Kidney (tissue), 13 donors: ENCODE measurements at regions not wholly inside any gene's neighbourhood (a gene's known extent, or its start where the extent isn't known, plus 50 kb on each side); places are given as distances from the start of the nearest gene placed in this dataset.
"Not testable (repeated sequence)": the region's sequence is repeated elsewhere in the genome, so short reads cannot be mapped to it uniquely, and the experiment has no call there.

Source experiments
- DNase-seq, 5 donors: peaks; one replicate each; pipeline ENCODE4 v3.0.0-alpha.2; 2013 to 2020
- FAIRE-seq: peaks from 2 replicates; lab custom pipeline; 2012; peaks lifted over from hg19 to GRCh38; lab: Jason Lieb, UNC
- H3K27ac ChIP-seq, 2 donors: one replicate each; pipeline ENCODE4 v1.7.0; 2013; ENCODE audit warnings: low read depth in 2 of 2, low read length in 2 of 2, inconsistent platforms in 1 of 2
- H3K27me3 ChIP-seq: one replicate; pipeline ENCODE4 v1.7.1; 2013; ENCODE audit warnings: low read length, inconsistent platforms; ENCODE audit not compliant: control insufficient read depth, insufficient read depth
- H3K36me3 ChIP-seq, 3 donors: one replicate each; pipeline versions ENCODE4 v1.7.0 to v1.7.1; 2013; ENCODE audit warnings: low read length in 3 of 3, control low read depth in 1 of 3, inconsistent platforms in 1 of 3; ENCODE audit not compliant: insufficient read depth in 3 of 3, control insufficient read depth in 2 of 3
- H3K4me1 ChIP-seq, 3 donors: one replicate each; pipeline versions ENCODE4 v1.7.0 to v1.7.1; 2013; ENCODE audit warnings: low read length in 3 of 3, inconsistent platforms in 1 of 3, low read depth in 1 of 3; ENCODE audit not compliant: control insufficient read depth in 2 of 3, insufficient read depth in 2 of 3
- H3K4me3 ChIP-seq, 3 donors: one replicate each; pipeline versions ENCODE4 v1.7.0 to v1.8.1; 2013; ENCODE audit warnings: low read length in 3 of 3, control low read depth in 1 of 3, inconsistent platforms in 1 of 3
- H3K9ac ChIP-seq, 3 donors: one replicate each; pipeline versions ENCODE4 v1.7.0 to v1.7.1; 2013; ENCODE audit warnings: low read length in 3 of 3, control low read depth in 1 of 3, inconsistent platforms in 1 of 3
- H3K9me3 ChIP-seq, 3 donors: one replicate each; pipeline versions ENCODE4 v1.7.0 to v1.7.1; 2013; ENCODE audit warnings: low read length in 3 of 3, control low read depth in 1 of 3, inconsistent platforms in 1 of 3; ENCODE audit not compliant: control insufficient read depth in 2 of 3, insufficient read depth in 1 of 3
- CTCF ChIP-seq: IDR thresholded peaks from 3 replicates; pipeline ENCODE4 v1.5.1; 2012; ENCODE audit warnings: mild to moderate bottlenecking, moderate library complexity, borderline replicate concordance; ENCODE audit not compliant: insufficient read depth; ENCODE audit errors: extremely low read depth
- intact Hi-C: fragments of 100-400 bp; cut with DNase I; formaldehyde crosslinking; loops from one replicate; pipeline ENCODE4 v1.11.1; 2022
- donor health status: control.
- donor health status: control.
- donor health status: control.
- donor health status: control.
- donor health status: control.
- donor health status: DM: yes; HTN: yes; CAD: no.
- donor health status: Normal renal cell carcinoma (clear cell type).

- no peak for TF ChIP-seq CTCF
- H3K9ac ChIP-seq = no peak overlapping the region
- intact Hi-C loops = no loop called here
- no peaks in the 10 kb centered on the region for H3K27me3 ChIP-seq
- no peak overlapping the region for H3K27ac ChIP-seq
- no peaks in the 10 kb centered on the region for H3K36me3 ChIP-seq
- H3K4me1 ChIP-seq = no peaks in the 10 kb centered on the region
- DNase-seq (no peak), FAIRE-seq (no peak)
- H3K4me3 ChIP-seq = no peak overlapping the region
- H3K9me3 ChIP-seq = no peaks in the 10 kb centered on the region
Observed at GRCh38 chr16:55062442-55062841, 131.8 kb downstream of the IRX5 start.

- H3K36me3 ChIP-seq = no peaks in the 10 kb centered on the region
- no peak overlapping the region for H3K27ac ChIP-seq
- peaks cover 0 to 5% (median 0%) of the 10 kb centered on the region in 3 donors for H3K9me3 ChIP-seq
- TF ChIP-seq CTCF = no peak
- FAIRE-seq (no peak), DNase-seq (no peak)
- no peaks in the 10 kb centered on the region for H3K27me3 ChIP-seq
- no peaks in the 10 kb centered on the region for H3K4me1 ChIP-seq
- H3K4me3 ChIP-seq = no peak overlapping the region
- intact Hi-C loops = no loop called here
- H3K9ac ChIP-seq = no peak overlapping the region
Observed at GRCh38 chr16:55072976-55073375, 142.3 kb downstream of the IRX5 start.

GRCh38 chr16:55073830-55074229 is 143.2 kb downstream of the IRX5 start:
- Histone ChIP-seq H3K27me3 (no peaks in the 10 kb centered on the region), H3K4me1 (no peaks in the 10 kb centered on the region), H3K4me3 (no peak overlapping the region), H3K9me3 (peaks cover 0 to 5% (median 0%) of the 10 kb centered on the region in 3 donors), H3K27ac (no peak overlapping the region), H3K36me3 (no peaks in the 10 kb centered on the region), H3K9ac (no peak overlapping the region)
- TF ChIP-seq CTCF = no peak
- FAIRE-seq (no peak), DNase-seq (no peak)
- intact Hi-C loops = no loop called here

GRCh38 chr16:55075208-55075607 is 144.5 kb downstream of the IRX5 start:
- H3K9ac ChIP-seq, H3K4me1 ChIP-seq, H3K4me3 ChIP-seq, DNase-seq, H3K9me3 ChIP-seq, H3K27ac ChIP-seq, H3K27me3 ChIP-seq, H3K36me3 ChIP-seq, FAIRE-seq, intact Hi-C loops: not testable (repeated sequence)
